ENCODE measurements at regions not wholly inside any gene's neighbourhood (a gene's known extent, or its start where the extent isn't known, plus 50 kb on each side); places are given as distances from the start of the nearest gene placed in this dataset.
A peak's percentile ranks its signal among the peaks of the same experiment; 100 is the strongest.
"Not testable (repeated sequence)": the region's sequence is repeated elsewhere in the genome, so short reads cannot be mapped to it uniquely, and the experiment has no call there.

- FAIRE-seq (peak; percentile 28), DNase-seq (ENCODE audit: low read depth) (peak; percentile 74)
- peak overlapping the region; percentile 43 for H3K4me3 ChIP-seq (ENCODE audit: low read depth, low read length)
- no peak for TF ChIP-seq CTCF (IDR thresholded peaks at IDR 0.05; ENCODE audit: insufficient read depth, low read length, severe bottlenecking)
- no peaks in the 10 kb centered on the region for H3K36me3 ChIP-seq (ENCODE audit: control insufficient read depth, insufficient read depth, low read length)
- no peaks in the 10 kb centered on the region for H3K27me3 ChIP-seq (ENCODE audit: control insufficient read depth, insufficient read depth, low read length)
Measured at GRCh38 chr6:28673787-28674671, 148.3 kb downstream of the GPX5 start.

- no peak for DNase-seq (ENCODE audit: low read depth)
- no peak overlapping the region for H3K4me3 ChIP-seq (ENCODE audit: low read depth, low read length)
- TF ChIP-seq CTCF (IDR thresholded peaks at IDR 0.05; ENCODE audit: insufficient read depth, low read length, severe bottlenecking): no peak
- H3K27me3 ChIP-seq (ENCODE audit: control insufficient read depth, insufficient read depth, low read length): no peaks in the 10 kb centered on the region
- H3K36me3 ChIP-seq (ENCODE audit: control insufficient read depth, insufficient read depth, low read length): no peaks in the 10 kb centered on the region
- no peak for FAIRE-seq
Measured at GRCh38 chr6:28675600-28675999, 149.9 kb downstream of the GPX5 start.

- DNase-seq (ENCODE audit: low read depth): no peak
- no peaks in the 10 kb centered on the region for H3K27me3 ChIP-seq (ENCODE audit: control insufficient read depth, insufficient read depth, low read length)
- H3K36me3 ChIP-seq (ENCODE audit: control insufficient read depth, insufficient read depth, low read length): no peaks in the 10 kb centered on the region
- no peak for FAIRE-seq
- TF ChIP-seq CTCF (IDR thresholded peaks at IDR 0.05; ENCODE audit: insufficient read depth, low read length, severe bottlenecking): no peak
- no peak overlapping the region for H3K4me3 ChIP-seq (ENCODE audit: low read depth, low read length)
Measured at GRCh38 chr6:28682542-28682941, 156.9 kb downstream of the GPX5 start.

- not testable (repeated sequence) for H3K27me3 ChIP-seq (ENCODE audit: control insufficient read depth, insufficient read depth, low read length); H3K36me3 ChIP-seq (ENCODE audit: control insufficient read depth, insufficient read depth, low read length); H3K4me3 ChIP-seq (ENCODE audit: low read depth, low read length); DNase-seq (ENCODE audit: low read depth); FAIRE-seq
Measured at GRCh38 chr6:28682956-28683685, 157.4 kb downstream of the GPX5 start.

- H3K36me3 ChIP-seq (ENCODE audit: control insufficient read depth, insufficient read depth, low read length): no peaks in the 10 kb centered on the region
- H3K27me3 ChIP-seq (ENCODE audit: control insufficient read depth, insufficient read depth, low read length): no peaks in the 10 kb centered on the region
- TF ChIP-seq CTCF (IDR thresholded peaks at IDR 0.05; ENCODE audit: insufficient read depth, low read length, severe bottlenecking): peak; percentile 46
- no peak for FAIRE-seq
- H3K4me3 ChIP-seq (ENCODE audit: low read depth, low read length): no peak overlapping the region
- peak; percentile 50 for DNase-seq (ENCODE audit: low read depth)
Measured at GRCh38 chr6:28683945-28684538, 158.4 kb downstream of the GPX5 start.

- not testable (repeated sequence) for H3K27me3 ChIP-seq (ENCODE audit: control insufficient read depth, insufficient read depth, low read length); FAIRE-seq; H3K4me3 ChIP-seq (ENCODE audit: low read depth, low read length); H3K36me3 ChIP-seq (ENCODE audit: control insufficient read depth, insufficient read depth, low read length)
- DNase-seq (ENCODE audit: low read depth): peak; percentile 50
Measured at GRCh38 chr6:28685960-28686359, 160.3 kb downstream of the GPX5 start.

All from bronchial epithelial cell (primary cell).